ENCODE measurements at regions not wholly inside any gene's neighbourhood (a gene's known extent, or its start where the extent isn't known, plus 50 kb on each side); places are given as distances from the start of the nearest gene placed in this dataset.

GRCh38 chr3:17967111-17967510 lies 224.7 kb upstream of the TBC1D5 start:
- TF ChIP-seq CTCF (conservative IDR thresholded peaks at IDR 0.05 in 1 of 2, IDR thresholded peaks at IDR 0.05 in 1 of 2; ENCODE audit: extremely low read depth in 1 of 2, insufficient read depth in 1 of 2, low read depth in 1 of 2, low read length in 2 of 2) = no peak
- no peak for TF ChIP-seq EZH2 (IDR thresholded peaks at IDR 0.05; ENCODE audit: borderline replicate concordance, low read length)
